ENCODE measurements at regions not wholly inside any gene's neighbourhood (a gene's known extent, or its start where the extent isn't known, plus 50 kb on each side); places are given as distances from the start of the nearest gene placed in this dataset.

DNA sequence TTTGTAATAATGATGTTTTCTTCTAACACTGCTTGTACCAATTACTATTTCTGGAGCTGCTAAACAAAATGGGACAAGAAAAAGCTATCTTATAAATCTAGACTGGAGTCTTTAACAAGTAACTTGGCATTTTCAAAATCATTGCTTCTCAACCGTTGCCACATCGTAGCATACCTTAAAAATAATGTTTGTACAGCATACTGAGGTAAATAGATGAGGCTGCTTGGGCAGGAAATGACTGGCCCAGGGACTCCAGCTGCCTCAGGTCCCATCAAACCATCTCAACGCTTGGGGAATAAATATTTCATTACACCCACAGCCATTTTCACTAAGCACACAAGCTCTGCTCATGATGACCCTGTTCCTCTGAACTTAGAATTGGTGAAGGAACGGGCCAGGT is 115.1 kb downstream of the SPANXA1 start:
- TF ChIP-seq MAX (IDR thresholded peaks at IDR 0.05) (no peak), YY1 (IDR thresholded peaks at IDR 0.05) (no peak), JUND (IDR thresholded peaks at IDR 0.05) (no peak), EGR1 (IDR thresholded peaks at IDR 0.05; ENCODE audit: low read depth in 2 of 2) (no peak), RXRA (IDR thresholded peaks at IDR 0.05) (no peak), SP1 (IDR thresholded peaks at IDR 0.05) (no peak)
- TF ChIP-seq, protein P1, sequence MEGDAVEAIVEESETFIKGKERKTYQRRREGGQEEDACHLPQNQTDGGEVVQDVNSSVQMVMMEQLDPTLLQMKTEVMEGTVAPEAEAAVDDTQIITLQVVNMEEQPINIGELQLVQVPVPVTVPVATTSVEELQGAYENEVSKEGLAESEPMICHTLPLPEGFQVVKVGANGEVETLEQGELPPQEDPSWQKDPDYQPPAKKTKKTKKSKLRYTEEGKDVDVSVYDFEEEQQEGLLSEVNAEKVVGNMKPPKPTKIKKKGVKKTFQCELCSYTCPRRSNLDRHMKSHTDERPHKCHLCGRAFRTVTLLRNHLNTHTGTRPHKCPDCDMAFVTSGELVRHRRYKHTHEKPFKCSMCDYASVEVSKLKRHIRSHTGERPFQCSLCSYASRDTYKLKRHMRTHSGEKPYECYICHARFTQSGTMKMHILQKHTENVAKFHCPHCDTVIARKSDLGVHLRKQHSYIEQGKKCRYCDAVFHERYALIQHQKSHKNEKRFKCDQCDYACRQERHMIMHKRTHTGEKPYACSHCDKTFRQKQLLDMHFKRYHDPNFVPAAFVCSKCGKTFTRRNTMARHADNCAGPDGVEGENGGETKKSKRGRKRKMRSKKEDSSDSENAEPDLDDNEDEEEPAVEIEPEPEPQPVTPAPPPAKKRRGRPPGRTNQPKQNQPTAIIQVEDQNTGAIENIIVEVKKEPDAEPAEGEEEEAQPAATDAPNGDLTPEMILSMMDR (IDR thresholded peaks at IDR 0.05; ENCODE audit: low read depth, low read length, missing input control): no peak

Data from liver (tissue), 3 donors.